Panc1 (cell line): ENCODE measurements at regions not wholly inside any gene's neighbourhood (a gene's known extent, or its start where the extent isn't known, plus 50 kb on each side); places are given as distances from the start of the nearest gene placed in this dataset.
"Not testable (repeated sequence)": the region's sequence is repeated elsewhere in the genome, so short reads cannot be mapped to it uniquely, and the experiment has no call there.

ENCODE experiments used
- ATAC-seq: fragments of 200-7000 bp; cut with Tn5 transposase; 2 replicates; pipeline ENCODE4 v1.9.1; 2020; ENCODE audit warnings: mild to moderate bottlenecking, moderate library complexity
- BruUV-seq: library from RNA; stranded (reverse); fragments of 400-500 nt; replicated peaks from 2 replicates; lab custom pipeline; 2021; lab: Mats Ljungman, UMichigan
- CTCF ChIA-PET: fragments of 300-600 bp; sonication (Branson Sonifier 250); formaldehyde crosslinking; loops from one replicate; lab custom pipeline; 2022; ENCODE audit warnings: antibody characterized with exemption; lab: Charles Lee
- POLR2A ChIA-PET: fragments of 300-600 bp; sonication (Branson Sonifier 250); formaldehyde crosslinking; loops from one replicate; lab custom pipeline; 2022; ENCODE audit warnings: antibody characterized with exemption; lab: Charles Lee
- DNase-seq: peaks from one replicate; pipeline ENCODE4 v3.0.0-alpha.2; 2010; ENCODE audit warnings: low read depth, low spot score
- H3K27ac ChIP-seq: 2 replicates; pipeline ENCODE4 v1.5.1; 2011; ENCODE audit warnings: mild to moderate bottlenecking, low read length, inconsistent platforms
- H3K27me3 ChIP-seq: fragments of 200-500 bp; sonication (Bioruptor generic); 2 replicates; pipeline ENCODE4 v1.6.0; 2014; ENCODE audit warnings: low read length, inconsistent platforms; ENCODE audit not compliant: control insufficient read depth, insufficient read depth
- H3K36me3 ChIP-seq: fragments of 200-500 bp; sonication (Bioruptor generic); 2 replicates; pipeline ENCODE4 v1.5.1; 2014; ENCODE audit warnings: inconsistent platforms, mild to moderate bottlenecking, low read length, moderate library complexity; ENCODE audit not compliant: control insufficient read depth, insufficient read depth
- H3K4me1 ChIP-seq: 2 replicates; pipeline ENCODE4 v1.5.1; 2011; ENCODE audit warnings: inconsistent platforms, mild to moderate bottlenecking, low read length, moderate library complexity; ENCODE audit not compliant: control insufficient read depth, insufficient read depth
- H3K4me3 ChIP-seq, 2 experiments: 2 replicates each; pipeline ENCODE4 v1.5.1; 2011 to 2012; ENCODE audit warnings: low read depth in 2 of 2, low read length in 2 of 2, mild to moderate bottlenecking in 2 of 2, inconsistent platforms in 1 of 2, moderate library complexity in 1 of 2
- H3K9me3 ChIP-seq: fragments of 200-500 bp; sonication (Bioruptor generic); 2 replicates; pipeline ENCODE4 v1.5.1; 2014; ENCODE audit warnings: low read depth, mild to moderate bottlenecking, inconsistent platforms, low read length, moderate library complexity; ENCODE audit not compliant: control insufficient read depth, insufficient read depth
- POLR2AphosphoS5 ChIP-seq: IDR thresholded peaks from 2 replicates; pipeline ENCODE4 v1.6.1; 2012; ENCODE audit warnings: mild to moderate bottlenecking, low read depth, low read length, moderate library complexity
- SIN3A ChIP-seq: IDR thresholded peaks from 2 replicates; pipeline ENCODE4 v1.6.1; 2012; ENCODE audit warnings: low read depth, mild to moderate bottlenecking, low read length, moderate library complexity, borderline replicate concordance; ENCODE audit not compliant: insufficient read depth
- TCF7L2 ChIP-seq: IDR thresholded peaks from 2 replicates; pipeline ENCODE4 v1.6.1; 2011; ENCODE audit warnings: mild to moderate bottlenecking, low read depth, low read length, inconsistent platforms
- in situ Hi-C: cut with HindIII; loops from 2 replicates; pipeline ENCODE4 v1.10.0; 2016; ENCODE audit warnings: low sequenced_read_pairs, low pct_unique_long_range_greater_than_20kb
- intact Hi-C: fragments of 100-400 bp; cut with micrococcal nuclease; formaldehyde crosslinking; loops from one replicate; pipeline ENCODE4 v1.10.0; 2022; ENCODE audit not compliant: unreplicated experiment
- TF ChIP-seq, protein P1 (sequence below), 2 experiments: IDR thresholded peaks; 2 replicates each; pipeline ENCODE4 v1.6.1; 2011 to 2012; ENCODE audit warnings: low read depth in 2 of 2, control low read depth in 1 of 2, low read length in 1 of 2, mild to moderate bottlenecking in 1 of 2, moderate library complexity in 1 of 2; ENCODE audit not compliant: insufficient read depth in 1 of 2
- TF ChIP-seq, protein P2 (sequence below): fragments of 450-650 bp; IDR thresholded peaks from 2 replicates; pipeline ENCODE4 v1.5.1; 2017; ENCODE audit warnings: mild to moderate bottlenecking

DNA sequence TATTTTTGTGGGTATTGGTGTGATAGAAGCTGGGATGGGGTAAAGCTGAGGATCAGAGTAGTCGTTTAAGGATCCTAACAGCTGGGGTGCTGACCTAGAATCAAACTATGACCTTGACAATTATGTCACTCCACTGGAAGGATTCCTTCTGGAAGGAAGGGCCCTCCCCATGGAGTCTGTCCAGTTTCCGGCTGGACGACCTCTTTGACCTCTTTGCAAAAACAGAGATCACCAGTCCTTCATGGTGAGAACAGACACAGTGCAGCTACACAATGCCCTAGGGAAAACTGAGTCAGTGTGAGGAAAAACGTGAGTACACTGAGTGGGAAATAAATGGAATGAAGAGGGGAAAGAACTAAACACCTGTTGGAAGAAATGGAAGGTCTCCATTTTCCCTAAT is 445.6 kb downstream of the MAT2B start:
- no peak for DNase-seq
- Histone ChIP-seq H3K9me3 (no peaks in the 10 kb centered on the region), H3K4me3 (no peak overlapping the region), H3K27me3 (no peaks in the 10 kb centered on the region), H3K27ac (no peak overlapping the region), H3K36me3 (no peaks in the 10 kb centered on the region), H3K4me1 (no peaks in the 10 kb centered on the region)
- ChIA-PET CTCF (no interaction called here), POLR2A (no interaction called here)
- in situ Hi-C loops: no loop called here
- no peak for TF ChIP-seq SIN3A
- no peak for TF ChIP-seq POLR2AphosphoS5
- TF ChIP-seq, protein P1, sequence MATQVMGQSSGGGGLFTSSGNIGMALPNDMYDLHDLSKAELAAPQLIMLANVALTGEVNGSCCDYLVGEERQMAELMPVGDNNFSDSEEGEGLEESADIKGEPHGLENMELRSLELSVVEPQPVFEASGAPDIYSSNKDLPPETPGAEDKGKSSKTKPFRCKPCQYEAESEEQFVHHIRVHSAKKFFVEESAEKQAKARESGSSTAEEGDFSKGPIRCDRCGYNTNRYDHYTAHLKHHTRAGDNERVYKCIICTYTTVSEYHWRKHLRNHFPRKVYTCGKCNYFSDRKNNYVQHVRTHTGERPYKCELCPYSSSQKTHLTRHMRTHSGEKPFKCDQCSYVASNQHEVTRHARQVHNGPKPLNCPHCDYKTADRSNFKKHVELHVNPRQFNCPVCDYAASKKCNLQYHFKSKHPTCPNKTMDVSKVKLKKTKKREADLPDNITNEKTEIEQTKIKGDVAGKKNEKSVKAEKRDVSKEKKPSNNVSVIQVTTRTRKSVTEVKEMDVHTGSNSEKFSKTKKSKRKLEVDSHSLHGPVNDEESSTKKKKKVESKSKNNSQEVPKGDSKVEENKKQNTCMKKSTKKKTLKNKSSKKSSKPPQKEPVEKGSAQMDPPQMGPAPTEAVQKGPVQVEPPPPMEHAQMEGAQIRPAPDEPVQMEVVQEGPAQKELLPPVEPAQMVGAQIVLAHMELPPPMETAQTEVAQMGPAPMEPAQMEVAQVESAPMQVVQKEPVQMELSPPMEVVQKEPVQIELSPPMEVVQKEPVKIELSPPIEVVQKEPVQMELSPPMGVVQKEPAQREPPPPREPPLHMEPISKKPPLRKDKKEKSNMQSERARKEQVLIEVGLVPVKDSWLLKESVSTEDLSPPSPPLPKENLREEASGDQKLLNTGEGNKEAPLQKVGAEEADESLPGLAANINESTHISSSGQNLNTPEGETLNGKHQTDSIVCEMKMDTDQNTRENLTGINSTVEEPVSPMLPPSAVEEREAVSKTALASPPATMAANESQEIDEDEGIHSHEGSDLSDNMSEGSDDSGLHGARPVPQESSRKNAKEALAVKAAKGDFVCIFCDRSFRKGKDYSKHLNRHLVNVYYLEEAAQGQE (IDR thresholded peaks at IDR 0.05; ENCODE audit: insufficient read depth in 1 of 2, low read depth in 2 of 2, low read length in 1 of 2): no peak
- no peak for TF ChIP-seq TCF7L2
- TF ChIP-seq, protein P2, sequence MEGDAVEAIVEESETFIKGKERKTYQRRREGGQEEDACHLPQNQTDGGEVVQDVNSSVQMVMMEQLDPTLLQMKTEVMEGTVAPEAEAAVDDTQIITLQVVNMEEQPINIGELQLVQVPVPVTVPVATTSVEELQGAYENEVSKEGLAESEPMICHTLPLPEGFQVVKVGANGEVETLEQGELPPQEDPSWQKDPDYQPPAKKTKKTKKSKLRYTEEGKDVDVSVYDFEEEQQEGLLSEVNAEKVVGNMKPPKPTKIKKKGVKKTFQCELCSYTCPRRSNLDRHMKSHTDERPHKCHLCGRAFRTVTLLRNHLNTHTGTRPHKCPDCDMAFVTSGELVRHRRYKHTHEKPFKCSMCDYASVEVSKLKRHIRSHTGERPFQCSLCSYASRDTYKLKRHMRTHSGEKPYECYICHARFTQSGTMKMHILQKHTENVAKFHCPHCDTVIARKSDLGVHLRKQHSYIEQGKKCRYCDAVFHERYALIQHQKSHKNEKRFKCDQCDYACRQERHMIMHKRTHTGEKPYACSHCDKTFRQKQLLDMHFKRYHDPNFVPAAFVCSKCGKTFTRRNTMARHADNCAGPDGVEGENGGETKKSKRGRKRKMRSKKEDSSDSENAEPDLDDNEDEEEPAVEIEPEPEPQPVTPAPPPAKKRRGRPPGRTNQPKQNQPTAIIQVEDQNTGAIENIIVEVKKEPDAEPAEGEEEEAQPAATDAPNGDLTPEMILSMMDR: no peak
- intact Hi-C loops: no loop called here
- ATAC-seq: no peak
- no TSS peak for BruUV-seq

GRCh38 chr5:163953901-163954300 is 448.5 kb downstream of the MAT2B start:
- H3K27me3 ChIP-seq: no peaks in the 10 kb centered on the region
- in situ Hi-C loops: no loop called here
- ChIA-PET CTCF (no interaction called here), POLR2A (no interaction called here)
- H3K4me1 ChIP-seq: no peaks in the 10 kb centered on the region
- DNase-seq: no peak
- ATAC-seq: no peak
- H3K27ac ChIP-seq: no peak overlapping the region
- no peaks in the 10 kb centered on the region for H3K36me3 ChIP-seq
- intact Hi-C loops: no loop called here
- no peaks in the 10 kb centered on the region for H3K9me3 ChIP-seq
- TF ChIP-seq POLR2AphosphoS5: no peak
- no peak for TF ChIP-seq TCF7L2
- TF ChIP-seq, protein P1 (IDR thresholded peaks at IDR 0.05; ENCODE audit: insufficient read depth in 1 of 2, low read depth in 2 of 2, low read length in 1 of 2): no peak
- TF ChIP-seq, protein P2: no peak
- no peak for TF ChIP-seq SIN3A
- no TSS peak for BruUV-seq
- H3K4me3 ChIP-seq: no peak overlapping the region

GRCh38 chr5:163961230-163961629 is 455.8 kb downstream of the MAT2B start:
- H3K27ac ChIP-seq, CTCF ChIA-PET, DNase-seq, H3K27me3 ChIP-seq, in situ Hi-C loops, H3K9me3 ChIP-seq, H3K36me3 ChIP-seq, BruUV-seq, H3K4me1 ChIP-seq, H3K4me3 ChIP-seq, intact Hi-C loops, POLR2A ChIA-PET, ATAC-seq: not testable (repeated sequence)
